ENCODE measurements at regions not wholly inside any gene's neighbourhood (a gene's known extent, or its start where the extent isn't known, plus 50 kb on each side); places are given as distances from the start of the nearest gene placed in this dataset.
"Not testable (repeated sequence)": the region's sequence is repeated elsewhere in the genome, so short reads cannot be mapped to it uniquely, and the experiment has no call there.

- Histone ChIP-seq H3K27ac (no peak overlapping the region), H3K4me3 (no peak overlapping the region), H3K36me3 (peaks cover 0 to 8% (median 0%) of the 10 kb centered on the region in 11 experiments; a peak in 1 of 22 replicates), H3K9me3 (replicated peaks in 1 of 11) (no peaks in the 10 kb centered on the region), H3K27me3 (no peaks in the 10 kb centered on the region), H3K4me2 (no peak overlapping the region), H4K20me1 (no peaks in the 10 kb centered on the region), H3K4me1 (peaks cover 0 to 16% (median 9%) of the 10 kb centered on the region in 10 experiments; a peak in 8 of 20 replicates), H3K9ac (no peak overlapping the region)
- no peak for TF ChIP-seq Cebpa-rat (IDR thresholded peaks at IDR 0.05)
These were observed 51.6 kb downstream of the RESF1 start for GRCh38 chr12:32010631-32011336.

- Histone ChIP-seq H3K27ac (no peak overlapping the region), H3K36me3 (peaks cover 0 to 8% (median 0%) of the 10 kb centered on the region in 11 experiments; a peak in 1 of 22 replicates), H3K4me2 (no peak overlapping the region), H4K20me1 (no peaks in the 10 kb centered on the region), H3K9me3 (replicated peaks in 1 of 11) (no peaks in the 10 kb centered on the region), H3K27me3 (no peaks in the 10 kb centered on the region), H3K9ac (no peak overlapping the region), H3K4me1 (peaks cover 0 to 18% (median 9%) of the 10 kb centered on the region in 10 experiments; a peak in 8 of 20 replicates), H3K4me3 (no peak overlapping the region)
- no peak for TF ChIP-seq Cebpa-rat (IDR thresholded peaks at IDR 0.05)
These were observed 53.1 kb downstream of the RESF1 start for GRCh38 chr12:32012249-32012785.

GRCh38 chr12:32015036-32015435 is 55.8 kb downstream of the RESF1 start:
- Histone ChIP-seq H3K4me2 (peak overlapping the region in 5 of 11 experiments; percentile 7 to 48 (median 32); a peak in 6 of 22 replicates), H3K27me3 (no peaks in the 10 kb centered on the region), H3K36me3 (no peaks in the 10 kb centered on the region), H3K9me3 (replicated peaks in 1 of 11) (no peaks in the 10 kb centered on the region), H3K27ac (no peak overlapping the region), H3K9ac (no peak overlapping the region), H3K4me1 (peaks cover 0 to 18% (median 9%) of the 10 kb centered on the region in 10 experiments; a peak in 8 of 20 replicates), H3K4me3 (no peak overlapping the region), H4K20me1 (no peaks in the 10 kb centered on the region)
- no peak for TF ChIP-seq Cebpa-rat (IDR thresholded peaks at IDR 0.05)

DNA sequence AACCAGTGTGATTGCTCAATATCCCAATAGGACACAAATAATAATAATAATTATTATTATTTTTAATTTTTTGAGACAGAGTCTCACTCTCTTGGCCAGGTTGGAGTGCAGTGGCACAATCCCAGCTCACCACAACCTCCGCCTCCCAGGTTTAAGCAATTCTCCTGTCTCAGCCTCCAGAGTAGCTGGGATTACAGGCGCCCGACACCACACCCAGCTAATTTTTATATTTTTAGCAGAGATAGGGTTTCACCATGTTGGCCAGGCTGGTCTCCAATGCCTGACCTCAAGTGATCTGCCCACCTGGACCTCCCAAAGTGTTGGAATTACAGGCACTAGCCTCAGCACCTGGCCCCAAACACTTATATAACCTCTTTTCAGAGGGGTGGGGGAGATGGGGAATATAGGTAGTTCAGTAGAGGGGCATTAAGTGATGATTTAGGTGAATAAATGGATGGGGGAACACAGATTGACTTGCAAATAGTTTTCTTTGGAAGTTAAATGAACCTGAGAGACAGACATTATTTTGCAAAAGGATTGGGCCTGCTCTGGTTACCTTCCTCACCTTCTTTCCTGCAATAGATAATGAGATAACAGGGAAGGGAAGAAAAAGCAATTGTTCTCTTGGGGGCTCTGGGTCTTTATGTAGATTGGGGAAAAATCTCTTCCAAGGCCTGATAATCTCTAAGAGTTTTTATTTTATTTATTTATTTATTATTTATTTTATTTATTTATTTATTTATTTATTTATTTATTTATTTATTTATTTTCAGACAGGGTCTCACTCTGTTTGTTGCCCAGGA is 57.7 kb downstream of the RESF1 start:
- no peak overlapping the region for H3K9ac ChIP-seq
- TF ChIP-seq Cebpa-rat (IDR thresholded peaks at IDR 0.05), result no peak
- H3K4me1 ChIP-seq, result peaks cover 0 to 18% (median 9%) of the 10 kb centered on the region in 10 experiments; a peak in 9 of 20 replicates
- peaks cover 0 to 3% (median 0%) of the 10 kb centered on the region in 11 experiments; a peak in 1 of 22 replicates for H3K9me3 ChIP-seq (replicated peaks in 1 of 11)
- H3K27me3 ChIP-seq, result no peaks in the 10 kb centered on the region
- H3K4me2 ChIP-seq, result no peak overlapping the region
- no peak overlapping the region for H3K27ac ChIP-seq
- H3K36me3 ChIP-seq, result no peaks in the 10 kb centered on the region
- H4K20me1 ChIP-seq, result no peaks in the 10 kb centered on the region
- no peak overlapping the region for H3K4me3 ChIP-seq

DNA sequence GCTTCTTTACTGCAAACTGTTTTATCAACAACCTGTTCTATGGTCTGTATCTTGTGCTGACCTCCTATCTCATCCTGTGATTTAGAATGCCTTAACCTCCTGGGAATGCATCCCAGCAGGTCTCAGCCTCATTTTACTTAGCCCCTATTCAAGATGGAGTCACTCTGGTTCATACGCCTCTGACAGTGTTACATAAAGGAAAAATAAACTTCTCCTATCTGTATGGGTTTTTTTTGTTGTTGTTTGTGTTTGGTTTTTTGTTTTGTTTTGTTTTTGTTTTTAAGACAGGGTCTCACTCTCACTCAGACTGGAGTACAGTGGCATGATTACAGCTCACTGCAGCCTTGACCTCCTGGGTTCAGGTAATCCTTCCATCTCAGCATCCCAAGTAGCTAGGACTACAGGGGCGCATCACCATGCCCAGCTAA is 62.1 kb downstream of the RESF1 start:
- H3K4me2 ChIP-seq, result 0 out of 22 replicates have a peak overlapping the region, but pooled peaks of 1 of the 11 experiments have one; percentile 26
- H3K4me3 ChIP-seq, result no peak overlapping the region
- no peak for TF ChIP-seq Cebpa-rat (IDR thresholded peaks at IDR 0.05)
- no peaks in the 10 kb centered on the region for H3K27me3 ChIP-seq
- H3K36me3 ChIP-seq, result no peaks in the 10 kb centered on the region
- no peaks in the 10 kb centered on the region for H4K20me1 ChIP-seq
- no peak overlapping the region for H3K9ac ChIP-seq
- H3K27ac ChIP-seq, result no peak overlapping the region
- peaks cover 0 to 20% (median 8%) of the 10 kb centered on the region in 11 experiments; a peak in 8 of 22 replicates for H3K9me3 ChIP-seq (replicated peaks in 1 of 11)
- peaks cover 0 to 7% (median 0%) of the 10 kb centered on the region in 10 experiments; a peak in 2 of 20 replicates for H3K4me1 ChIP-seq

DNA sequence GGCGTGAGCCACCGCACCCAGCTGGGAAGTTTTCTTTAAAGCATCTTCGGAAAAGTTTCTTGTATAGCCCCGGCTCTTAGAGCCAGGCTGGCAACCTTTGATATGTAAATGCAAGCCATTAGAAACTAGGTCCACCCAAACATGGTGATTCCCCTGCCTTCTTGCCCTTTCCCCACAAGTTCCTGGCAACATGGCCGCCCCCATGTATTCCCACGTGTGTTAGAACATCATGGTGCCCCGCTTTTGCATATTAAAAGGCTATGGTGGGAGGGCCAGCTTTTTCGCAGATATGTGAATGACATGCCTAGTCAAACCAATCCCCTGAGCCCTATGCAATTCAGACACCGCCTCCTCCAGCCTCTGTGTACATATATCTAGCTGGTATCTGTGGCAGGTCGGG is 63.2 kb downstream of the RESF1 start:
- peaks cover 0 to 20% (median 8%) of the 10 kb centered on the region in 11 experiments; a peak in 8 of 22 replicates for H3K9me3 ChIP-seq (replicated peaks in 1 of 11)
- H3K4me3 ChIP-seq, H3K36me3 ChIP-seq, H4K20me1 ChIP-seq, H3K27ac ChIP-seq, H3K9ac ChIP-seq, H3K27me3 ChIP-seq, H3K4me2 ChIP-seq, H3K4me1 ChIP-seq: not testable (repeated sequence)

GRCh38 chr12:32023861-32024260 is 64.6 kb downstream of the RESF1 start:
- not testable (repeated sequence) for H3K4me2 ChIP-seq

DNA sequence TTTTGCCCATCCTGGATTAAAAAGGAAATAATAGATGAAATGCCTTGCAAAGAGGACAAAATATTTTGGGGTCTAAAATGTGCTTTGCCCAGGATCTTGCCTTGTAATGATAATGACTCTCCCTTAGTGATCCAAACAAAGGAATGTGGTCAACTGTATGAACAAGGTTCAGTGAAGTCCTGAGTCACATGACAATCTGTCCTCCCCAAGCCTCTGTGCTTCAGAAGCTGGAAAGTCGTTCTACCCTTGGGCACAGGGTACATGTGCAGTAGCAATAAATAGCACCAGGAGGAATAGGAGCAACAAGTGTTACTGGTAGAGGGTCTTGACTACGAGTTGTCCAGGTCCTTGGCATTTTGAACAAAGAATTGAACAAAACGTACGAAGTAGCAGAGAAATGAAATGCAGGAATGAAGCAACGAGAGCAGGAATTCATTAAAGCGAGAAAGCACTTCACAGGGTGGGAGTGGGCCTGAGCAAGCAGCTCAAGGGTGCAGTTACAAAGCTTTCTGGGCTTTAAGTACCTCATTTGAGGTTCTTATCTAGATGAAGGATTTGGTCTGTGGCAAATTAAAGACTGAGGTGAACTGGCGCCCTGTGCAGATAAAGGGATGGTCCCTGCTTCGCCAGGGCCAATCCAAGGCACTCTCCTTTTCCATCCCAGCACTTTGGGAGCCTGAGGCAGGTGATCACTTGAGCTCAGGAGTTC is 65.8 kb downstream of the RESF1 start:
- H3K4me2 ChIP-seq, result no peak overlapping the region
- H3K27ac ChIP-seq, result no peak overlapping the region
- no peaks in the 10 kb centered on the region for H4K20me1 ChIP-seq
- H3K4me3 ChIP-seq, result no peak overlapping the region
- H3K36me3 ChIP-seq, result no peaks in the 10 kb centered on the region
- no peak for TF ChIP-seq Cebpa-rat (IDR thresholded peaks at IDR 0.05)
- H3K9ac ChIP-seq, result no peak overlapping the region
- H3K9me3 ChIP-seq (replicated peaks in 1 of 11), result peaks cover 0 to 20% (median 8%) of the 10 kb centered on the region in 11 experiments; a peak in 8 of 22 replicates
- peaks cover 0 to 7% (median 0%) of the 10 kb centered on the region in 10 experiments; a peak in 2 of 20 replicates for H3K4me1 ChIP-seq
- H3K27me3 ChIP-seq, result no peaks in the 10 kb centered on the region

More at GRCh38 chr12:32023861-32024260, 64.6 kb downstream of the RESF1 start:
- not testable (repeated sequence) for H3K27me3 ChIP-seq, H4K20me1 ChIP-seq, H3K4me1 ChIP-seq, H3K9ac ChIP-seq, H3K27ac ChIP-seq, H3K4me3 ChIP-seq, H3K36me3 ChIP-seq
- peaks cover 0 to 20% (median 8%) of the 10 kb centered on the region in 11 experiments; a peak in 8 of 22 replicates for H3K9me3 ChIP-seq (replicated peaks in 1 of 11)

Data from BLaER1 treated with 17β-estradiol and CSF1 and Interleukin-3, amounts not matched to agents 10 nM and 100 nM (cell line).